ENCODE measurements at regions not wholly inside any gene's neighbourhood (a gene's known extent, or its start where the extent isn't known, plus 50 kb on each side); places are given as distances from the start of the nearest gene placed in this dataset.
"Not testable (repeated sequence)": the region's sequence is repeated elsewhere in the genome, so short reads cannot be mapped to it uniquely, and the experiment has no call there.

GRCh38 chr5:88643315-88643714 is 239.7 kb downstream of the MEF2C start:
- H3K27me3 ChIP-seq (ENCODE audit: control insufficient read depth in 4 of 4, insufficient read depth in 4 of 4, low read length in 3 of 4) = no peaks in the 10 kb centered on the region
- no peak for DNase-seq (ENCODE audit: low spot score)
- H3K9me3 ChIP-seq (ENCODE audit: control insufficient read depth in 4 of 4, low read length in 3 of 4) = no peaks in the 10 kb centered on the region
- no peak overlapping the region for H3K4me3 ChIP-seq (ENCODE audit: low read depth in 1 of 3, low read length in 3 of 3)
- no peaks in the 10 kb centered on the region for H3K36me3 ChIP-seq (ENCODE audit: control insufficient read depth in 4 of 4, insufficient read depth in 3 of 4, low read depth in 1 of 4, low read length in 3 of 4)
- no peak overlapping the region for H3K27ac ChIP-seq (ENCODE audit: low read depth in 1 of 2, low read length in 2 of 2)
- no peak for TF ChIP-seq RAD21 (IDR thresholded peaks at IDR 0.05)
- no peak for TF ChIP-seq ZBTB33 (IDR thresholded peaks at IDR 0.05)
- no peak for TF ChIP-seq REST (IDR thresholded peaks at IDR 0.05)
- H3K4me1 ChIP-seq (ENCODE audit: control insufficient read depth in 4 of 4, insufficient read depth in 4 of 4, low read length in 3 of 4) = no peaks in the 10 kb centered on the region
- no peak overlapping the region for H3K9ac ChIP-seq (ENCODE audit: low read depth in 1 of 2, low read length in 2 of 2)

GRCh38 chr5:88634014-88634413 is 249.0 kb downstream of the MEF2C start:
- H3K9me3 ChIP-seq (ENCODE audit: control insufficient read depth in 4 of 4, low read length in 3 of 4) = no peaks in the 10 kb centered on the region
- TF ChIP-seq SP1 (IDR thresholded peaks at IDR 0.05) (no peak), FOXA1 (IDR thresholded peaks at IDR 0.05) (no peak), HNF4A (conservative IDR thresholded peaks at IDR 0.05) (no peak), CTCF (IDR thresholded peaks at IDR 0.05; ENCODE audit: low read depth, low read length, missing input control) (no peak), HNF4G (IDR thresholded peaks at IDR 0.05) (no peak), NR2F2 (IDR thresholded peaks at IDR 0.05) (no peak), YY1 (IDR thresholded peaks at IDR 0.05) (no peak), RAD21 (IDR thresholded peaks at IDR 0.05) (no peak), EGR1 (IDR thresholded peaks at IDR 0.05; ENCODE audit: low read depth in 2 of 2) (no peak), TAF1 (conservative IDR thresholded peaks at IDR 0.05) (no peak), ZBTB33 (IDR thresholded peaks at IDR 0.05) (no peak), REST (IDR thresholded peaks at IDR 0.05) (no peak), FOXA2 (IDR thresholded peaks at IDR 0.05) (no peak), GABPA (IDR thresholded peaks at IDR 0.05 in 1 of 2, conservative IDR thresholded peaks at IDR 0.05 in 1 of 2) (no peak), ATF3 (IDR thresholded peaks at IDR 0.05) (no peak), JUND (IDR thresholded peaks at IDR 0.05) (no peak)
- H3K36me3 ChIP-seq (ENCODE audit: control insufficient read depth in 4 of 4, insufficient read depth in 3 of 4, low read depth in 1 of 4, low read length in 3 of 4) = no peaks in the 10 kb centered on the region
- DNase-seq (ENCODE audit: low spot score) = no peak
- H3K4me3 ChIP-seq (ENCODE audit: low read depth in 1 of 3, low read length in 3 of 3) = no peak overlapping the region
- peaks cover 0 to 5% (median 0%) of the 10 kb centered on the region in 4 donors for H3K27me3 ChIP-seq (ENCODE audit: control insufficient read depth in 4 of 4, insufficient read depth in 4 of 4, low read length in 3 of 4)
- no peak overlapping the region for H3K27ac ChIP-seq (ENCODE audit: low read depth in 1 of 2, low read length in 2 of 2)
- no peak overlapping the region for H3K9ac ChIP-seq (ENCODE audit: low read depth in 1 of 2, low read length in 2 of 2)
- H3K4me1 ChIP-seq (ENCODE audit: control insufficient read depth in 4 of 4, insufficient read depth in 4 of 4, low read length in 3 of 4) = no peaks in the 10 kb centered on the region
- 24% methylated on average over 2 of the region's 2 CpGs for WGBS

- 86% methylated on average over 5 of the region's 5 CpGs for WGBS
- H3K36me3 ChIP-seq (ENCODE audit: control insufficient read depth in 4 of 4, insufficient read depth in 3 of 4, low read depth in 1 of 4, low read length in 3 of 4); H3K4me3 ChIP-seq (ENCODE audit: low read depth in 1 of 3, low read length in 3 of 3); DNase-seq (ENCODE audit: low spot score); H3K9ac ChIP-seq (ENCODE audit: low read depth in 1 of 2, low read length in 2 of 2); H3K9me3 ChIP-seq (ENCODE audit: control insufficient read depth in 4 of 4, low read length in 3 of 4); H3K4me1 ChIP-seq (ENCODE audit: control insufficient read depth in 4 of 4, insufficient read depth in 4 of 4, low read length in 3 of 4); H3K27ac ChIP-seq (ENCODE audit: low read depth in 1 of 2, low read length in 2 of 2); H3K27me3 ChIP-seq (ENCODE audit: control insufficient read depth in 4 of 4, insufficient read depth in 4 of 4, low read length in 3 of 4): not testable (repeated sequence)
Observed at GRCh38 chr5:88622890-88623289, 260.1 kb downstream of the MEF2C start.
